A204.1 (cell line): ENCODE measurements at regions not wholly inside any gene's neighbourhood (a gene's known extent, or its start where the extent isn't known, plus 50 kb on each side); places are given as distances from the start of the nearest gene placed in this dataset.
"Not testable (repeated sequence)": the region's sequence is repeated elsewhere in the genome, so short reads cannot be mapped to it uniquely, and the experiment has no call there.

ENCODE experiments used
- FAIRE-seq: peaks from 2 replicates; lab custom pipeline; 2012; peaks lifted over from hg19 to GRCh38; lab: Jason Lieb, UNC

DNA sequence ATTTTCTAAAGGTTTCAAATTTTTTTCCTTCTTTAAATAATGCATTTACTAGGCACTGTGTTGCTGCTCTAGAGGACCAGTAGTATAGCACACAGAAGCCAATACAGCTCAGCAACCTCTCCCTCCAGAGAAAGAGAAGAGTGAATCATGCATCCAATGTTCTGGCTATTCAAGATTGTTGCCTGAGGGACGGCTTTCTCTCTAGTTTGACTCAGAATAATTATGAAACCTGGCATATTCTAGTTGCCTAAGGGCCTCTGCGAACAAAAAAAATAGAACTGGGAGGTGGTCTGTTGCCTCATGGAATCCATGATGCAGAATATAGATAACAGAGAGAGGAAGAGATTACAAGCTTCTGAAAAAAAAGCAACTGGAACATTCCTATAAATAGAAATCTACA, 1233.3 kb upstream of the PABPC4L start:
- FAIRE-seq: no peak

- FAIRE-seq: no peak
Observed at GRCh38 chr4:135429528-135429927, 1227.9 kb upstream of the PABPC4L start.

- no peak for FAIRE-seq
Observed at GRCh38 chr4:135418353-135418752, 1216.8 kb upstream of the PABPC4L start.

DNA sequence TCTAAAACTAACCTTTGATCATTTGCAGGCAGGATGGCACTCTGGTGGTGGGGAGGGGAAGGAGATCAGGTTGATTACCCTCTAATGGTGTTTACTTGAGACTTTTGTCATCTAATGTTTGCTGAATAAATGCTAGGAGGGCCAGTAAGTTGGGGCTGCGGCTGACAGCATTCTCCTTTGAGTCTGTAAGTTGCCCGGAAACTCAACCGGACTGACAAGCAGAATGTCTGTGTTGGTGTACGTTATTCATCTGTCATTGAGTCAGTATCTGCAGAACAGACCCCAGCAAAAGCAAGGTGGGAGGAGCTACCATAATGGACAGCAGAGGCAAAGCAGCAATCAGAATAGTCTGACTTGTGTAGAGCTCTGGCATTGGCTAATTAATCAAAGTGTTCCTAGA, 1210.6 kb upstream of the PABPC4L start:
- FAIRE-seq: no peak

DNA sequence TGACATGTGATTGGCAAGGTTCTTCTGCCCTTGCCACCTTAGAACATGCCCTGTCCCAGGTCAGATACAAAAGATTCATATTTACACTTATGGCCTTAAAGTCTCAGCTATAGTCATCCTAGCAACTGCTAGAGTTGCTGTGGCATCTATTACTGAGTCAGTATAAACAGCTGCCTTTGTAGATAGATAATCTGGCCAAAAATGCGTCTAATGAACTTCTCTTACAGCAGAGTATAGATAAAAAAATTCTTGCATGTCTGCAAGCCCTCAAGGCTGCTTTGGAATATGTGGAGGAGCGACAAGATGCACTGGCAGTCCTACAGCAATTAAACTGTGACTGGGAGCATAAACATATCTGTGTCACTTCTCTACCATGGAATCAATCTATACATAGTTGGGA, 1209.7 kb upstream of the PABPC4L start:
- no peak for FAIRE-seq

DNA sequence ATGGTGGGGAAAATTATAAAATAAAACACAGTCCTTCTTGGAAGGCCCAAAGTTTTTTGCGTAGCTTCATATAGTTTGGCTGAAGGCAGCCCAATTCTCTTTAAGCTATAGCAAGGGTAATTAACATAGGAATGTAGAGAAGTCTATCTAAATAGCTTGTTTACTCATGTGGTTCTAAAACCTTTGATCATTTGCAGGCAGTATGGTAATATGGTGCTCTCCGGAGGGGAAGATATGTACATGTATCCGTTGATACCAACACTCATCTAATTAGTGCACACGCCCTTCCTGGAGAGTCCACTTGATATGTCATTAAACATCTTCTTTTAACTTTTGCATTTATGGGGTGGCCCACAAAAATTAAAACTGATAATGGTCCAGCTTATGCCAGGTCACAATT, 1207.7 kb upstream of the PABPC4L start:
- FAIRE-seq: not testable (repeated sequence)

DNA sequence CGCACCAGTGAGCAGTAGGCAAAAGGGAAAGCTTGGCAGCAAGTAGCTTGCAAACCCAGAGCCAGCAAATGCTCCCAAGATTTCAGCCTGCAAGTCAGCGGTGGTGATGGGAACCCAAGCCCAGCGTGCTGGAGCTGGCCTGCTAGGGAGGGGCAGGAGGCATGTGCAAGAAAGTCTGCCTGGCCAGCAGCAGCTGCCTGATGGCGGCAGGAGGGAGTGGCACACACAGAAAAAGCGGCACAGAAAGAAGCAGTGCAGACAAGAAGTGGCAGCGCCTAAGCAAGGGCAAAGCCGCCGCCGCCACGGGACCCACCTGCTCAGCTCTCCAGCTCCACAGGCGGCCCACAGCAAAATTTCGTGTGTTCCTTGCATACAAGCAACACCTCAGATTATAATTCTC, 1206.5 kb upstream of the PABPC4L start:
- no peak for FAIRE-seq

DNA sequence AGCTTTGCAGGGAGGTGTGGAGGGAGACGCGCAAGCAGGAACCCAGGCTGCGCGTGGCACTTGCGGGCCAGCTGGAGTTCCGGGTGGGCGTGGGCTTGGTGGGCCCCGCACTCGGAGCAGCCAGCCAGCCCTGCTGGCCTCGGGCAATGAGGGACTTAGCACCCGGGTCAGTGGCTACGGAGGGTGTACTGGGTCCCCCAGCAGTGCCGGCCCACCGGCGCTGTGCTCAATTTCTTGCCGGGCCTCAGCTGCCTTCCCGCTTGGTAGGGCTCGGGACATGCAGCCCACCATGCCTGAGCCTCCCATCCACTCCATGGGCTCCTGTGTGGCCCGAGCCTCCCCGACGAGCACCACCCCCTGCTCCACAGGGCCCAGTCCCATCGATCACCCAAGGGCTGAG, 1205.0 kb upstream of the PABPC4L start:
- not testable (repeated sequence) for FAIRE-seq

- no peak for FAIRE-seq
Observed at GRCh38 chr4:135385830-135386581, 1184.4 kb upstream of the PABPC4L start.

GRCh38 chr4:135383356-135384288, 1182.0 kb upstream of the PABPC4L start:
- FAIRE-seq: no peak

- FAIRE-seq: no peak
Observed at GRCh38 chr4:135382280-135382959, 1180.8 kb upstream of the PABPC4L start.

GRCh38 chr4:135372131-135372530, 1170.5 kb upstream of the PABPC4L start:
- FAIRE-seq: no peak

DNA sequence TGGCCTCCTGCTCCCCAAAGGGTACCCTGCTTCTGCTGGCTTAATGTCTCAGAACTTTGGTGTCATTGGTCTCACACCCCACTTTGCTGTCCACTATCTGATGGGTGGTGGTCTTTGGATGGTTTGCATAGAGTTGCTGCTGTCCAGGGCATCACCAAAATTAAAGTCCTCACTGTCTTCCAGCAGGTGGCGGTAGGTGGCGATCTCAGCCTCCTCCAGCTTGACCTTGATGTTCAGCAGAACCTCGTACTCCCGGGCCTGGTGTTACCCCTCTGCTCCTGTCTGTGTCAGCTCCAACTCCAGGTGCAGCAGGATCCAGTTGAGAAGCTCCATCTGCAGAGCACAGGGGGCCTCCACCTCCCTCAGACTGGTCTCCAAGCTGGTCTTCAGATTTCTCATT, 1169.5 kb upstream of the PABPC4L start:
- FAIRE-seq: no peak

DNA sequence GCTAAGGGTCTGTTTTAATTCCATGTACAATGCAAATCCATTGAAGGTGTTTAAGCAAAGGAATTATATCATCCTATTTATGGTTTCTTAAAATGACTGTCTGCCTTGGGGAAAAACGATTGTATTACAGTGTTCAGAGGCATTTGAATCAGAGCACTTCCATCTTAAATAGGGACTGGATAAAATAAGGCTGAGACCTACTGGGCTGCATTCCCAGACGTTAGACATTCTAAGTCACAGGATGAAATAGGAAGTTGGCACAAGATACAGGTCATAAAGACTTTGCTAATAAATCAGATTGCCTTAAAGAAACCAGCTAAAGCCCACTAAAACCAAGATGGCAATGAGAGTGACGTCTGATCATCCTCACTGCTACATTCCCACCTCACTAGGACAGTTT, 1167.2 kb upstream of the PABPC4L start:
- no peak for FAIRE-seq

GRCh38 chr4:135365065-135365464, 1163.5 kb upstream of the PABPC4L start:
- FAIRE-seq: no peak

DNA sequence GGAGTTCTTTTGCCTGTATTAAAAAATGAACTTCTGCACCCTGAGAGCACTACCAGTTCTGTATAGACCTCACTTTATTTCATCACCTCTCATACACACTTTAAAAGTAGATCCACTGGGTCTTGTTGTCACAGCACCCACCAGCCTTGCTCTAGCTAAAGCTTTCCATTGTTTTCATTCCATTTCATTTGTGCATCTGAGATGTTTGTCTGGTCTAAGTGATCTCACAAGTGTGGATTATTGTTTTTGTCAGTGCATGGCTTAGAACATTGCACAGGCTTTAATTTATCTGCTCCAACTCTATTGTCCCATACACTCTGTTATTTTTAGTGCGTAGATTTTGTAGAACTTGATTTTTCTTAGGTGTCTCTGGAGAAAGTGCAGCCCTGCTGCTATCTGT, 1157.5 kb upstream of the PABPC4L start:
- FAIRE-seq: no peak

- no peak for FAIRE-seq
Observed at GRCh38 chr4:135357091-135357490, 1155.5 kb upstream of the PABPC4L start.

GRCh38 chr4:135354876-135355275, 1153.3 kb upstream of the PABPC4L start:
- no peak for FAIRE-seq

- no peak for FAIRE-seq
Observed at GRCh38 chr4:135353008-135353407, 1151.4 kb upstream of the PABPC4L start.

GRCh38 chr4:135344492-135344891, 1142.9 kb upstream of the PABPC4L start:
- no peak for FAIRE-seq

DNA sequence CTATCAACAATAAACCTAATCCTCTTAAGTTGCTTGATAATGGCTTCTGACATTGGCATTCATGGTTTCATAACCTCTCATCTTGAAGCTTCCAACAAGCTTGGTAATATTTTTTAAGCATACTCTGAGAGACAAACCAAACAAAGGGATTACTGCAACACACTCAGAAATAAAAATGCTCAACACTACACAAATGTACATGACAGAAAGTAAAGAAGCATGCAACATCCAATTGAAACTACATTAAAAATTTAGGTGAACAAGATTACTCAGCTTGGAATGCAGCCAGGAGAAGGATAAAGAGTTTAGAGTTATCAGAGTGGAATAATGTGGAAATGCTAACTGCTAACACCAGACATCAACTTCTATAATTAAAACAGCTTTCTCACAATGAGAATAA, 1136.6 kb upstream of the PABPC4L start:
- FAIRE-seq: no peak

DNA sequence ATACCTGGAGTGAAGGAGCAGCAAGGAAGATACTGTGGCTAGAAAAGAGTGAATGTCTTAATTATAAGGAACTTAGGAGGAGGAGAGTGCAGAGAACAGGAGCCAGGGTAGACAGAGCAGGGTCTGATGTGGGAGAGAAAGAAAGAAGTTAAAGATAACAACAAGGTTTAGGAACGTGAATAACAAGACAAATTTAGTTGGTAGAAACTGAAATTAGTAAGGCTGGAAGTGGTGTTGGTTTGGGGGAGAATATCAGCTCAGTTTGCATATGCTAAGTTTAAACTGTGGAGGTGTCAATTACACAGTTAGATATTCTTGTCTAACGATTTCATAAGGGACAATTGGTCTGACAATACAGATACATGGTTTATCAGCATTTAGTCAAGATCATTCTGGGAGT, 1123.7 kb upstream of the PABPC4L start:
- no peak for FAIRE-seq

DNA sequence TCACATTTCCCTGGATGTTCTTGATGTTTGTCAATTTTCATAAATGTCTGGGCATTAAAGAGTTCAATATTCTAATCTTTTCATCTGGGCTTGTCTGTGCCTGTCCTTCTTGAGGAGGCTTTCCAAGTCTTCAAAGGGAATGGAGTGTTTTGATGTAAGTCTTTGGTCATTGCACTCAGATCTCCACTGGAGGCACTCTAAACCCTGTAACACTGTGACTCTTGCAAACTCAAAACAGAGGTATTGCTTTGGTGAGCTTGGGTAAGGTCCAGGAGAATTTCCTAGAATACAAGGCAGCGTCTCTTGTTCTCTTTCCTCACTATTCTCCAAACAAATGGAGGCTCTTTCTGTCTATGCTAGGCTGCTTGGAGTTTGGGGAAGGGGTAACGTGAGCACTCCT, 1118.1 kb upstream of the PABPC4L start:
- FAIRE-seq: no peak
